Superior temporal gyrus (tissue), 1 donor: ENCODE measurements at regions not wholly inside any gene's neighbourhood (a gene's known extent, or its start where the extent isn't known, plus 50 kb on each side); places are given as distances from the start of the nearest gene placed in this dataset.

Experiments used
- DNase-seq: peaks from one replicate; pipeline ENCODE4 v3.0.0-alpha.2; 2016; ENCODE audit errors: extremely low spot score

DNA sequence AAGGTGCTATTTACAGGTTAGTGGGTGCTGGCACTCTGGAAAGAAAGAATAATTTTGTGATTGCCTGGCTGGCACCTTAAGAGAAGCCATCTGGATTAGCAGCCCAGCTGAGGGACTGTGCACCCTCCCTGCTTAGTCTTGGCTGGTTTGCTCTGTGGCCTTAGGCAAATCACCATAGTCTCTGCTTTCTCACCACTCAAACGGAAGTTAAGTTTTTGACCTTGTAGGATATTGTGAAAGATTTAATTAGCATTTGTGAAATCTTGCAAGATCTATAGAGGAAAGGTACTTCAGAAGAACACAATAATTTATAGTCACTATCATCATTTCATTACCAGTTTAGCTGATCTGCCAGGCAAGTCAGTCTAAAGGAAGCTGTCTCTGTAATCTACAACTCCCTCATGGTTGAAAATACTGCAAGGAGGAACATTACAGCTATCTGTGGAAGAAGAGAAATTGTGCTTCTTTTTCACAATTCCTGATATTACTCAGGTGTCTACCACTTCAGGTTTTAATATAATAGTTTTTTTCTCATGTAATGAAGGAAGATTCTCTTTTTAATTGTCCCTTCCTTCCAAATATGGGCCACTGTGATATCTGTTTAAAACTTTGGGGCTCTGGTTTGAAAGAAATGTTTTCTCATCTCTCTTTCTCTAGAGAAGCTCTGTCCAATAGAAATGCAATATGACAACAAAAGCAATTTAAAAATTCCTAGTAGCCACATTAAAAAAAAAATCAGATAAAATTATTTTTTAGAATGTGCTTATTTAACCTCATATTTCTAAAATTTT, 219.6 kb downstream of the PTEN start:
- DNase-seq = no peak

DNA sequence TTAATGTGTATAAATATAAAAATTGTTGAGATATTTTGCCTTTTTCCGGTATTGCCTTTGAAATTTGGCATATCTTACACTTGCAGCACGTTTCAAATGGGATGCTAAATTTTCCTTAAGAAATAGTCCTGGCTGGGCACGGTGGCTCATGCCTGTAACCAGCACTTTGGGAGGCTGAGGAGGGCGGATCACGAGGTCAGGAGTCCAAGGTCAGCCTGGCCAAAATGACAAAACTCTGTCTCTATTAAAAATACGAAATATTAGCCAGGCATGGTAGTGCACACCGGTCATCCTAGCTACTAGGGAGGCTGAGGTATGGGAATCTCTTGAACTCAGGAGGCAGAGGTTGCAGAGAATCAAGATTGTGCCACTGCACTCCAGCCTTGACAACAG, 220.2 kb downstream of the PTEN start:
- DNase-seq = no peak

DNA sequence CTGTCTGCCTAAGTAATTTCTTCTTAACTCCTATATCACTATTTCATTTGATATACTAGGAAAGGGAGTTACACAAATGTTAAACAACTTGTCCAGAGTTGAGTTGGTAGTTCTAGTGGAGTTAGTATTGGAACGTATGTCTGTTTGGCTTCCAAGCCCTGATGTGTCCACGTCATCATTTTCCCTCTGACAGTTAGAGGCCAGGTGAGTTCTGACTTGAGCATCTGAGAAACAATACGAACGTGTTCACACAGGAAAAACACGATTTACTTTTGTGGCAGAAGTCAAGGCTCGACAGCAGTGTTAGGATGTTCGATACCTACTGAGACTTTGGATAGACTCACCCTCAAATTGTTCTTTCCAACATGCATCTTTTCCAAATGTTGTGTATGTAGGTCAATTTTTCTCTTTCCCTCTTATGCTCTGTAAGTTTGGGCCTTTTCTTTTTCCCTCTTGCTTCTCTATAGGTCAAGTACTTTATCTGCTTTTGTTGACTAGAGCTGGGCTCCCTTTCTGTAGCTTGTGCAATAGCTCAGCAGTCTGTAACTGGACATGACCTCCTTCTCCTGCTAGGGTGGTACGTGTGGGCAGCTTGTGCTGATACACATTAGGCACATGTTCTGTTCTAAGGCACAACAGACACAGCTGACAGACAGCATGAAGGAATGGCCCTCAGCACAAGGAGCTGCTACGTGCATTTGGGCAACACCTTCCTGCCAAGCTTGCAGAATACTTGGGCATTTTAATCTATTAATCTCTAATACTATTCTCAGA, 222.9 kb downstream of the PTEN start:
- no peak for DNase-seq

DNA sequence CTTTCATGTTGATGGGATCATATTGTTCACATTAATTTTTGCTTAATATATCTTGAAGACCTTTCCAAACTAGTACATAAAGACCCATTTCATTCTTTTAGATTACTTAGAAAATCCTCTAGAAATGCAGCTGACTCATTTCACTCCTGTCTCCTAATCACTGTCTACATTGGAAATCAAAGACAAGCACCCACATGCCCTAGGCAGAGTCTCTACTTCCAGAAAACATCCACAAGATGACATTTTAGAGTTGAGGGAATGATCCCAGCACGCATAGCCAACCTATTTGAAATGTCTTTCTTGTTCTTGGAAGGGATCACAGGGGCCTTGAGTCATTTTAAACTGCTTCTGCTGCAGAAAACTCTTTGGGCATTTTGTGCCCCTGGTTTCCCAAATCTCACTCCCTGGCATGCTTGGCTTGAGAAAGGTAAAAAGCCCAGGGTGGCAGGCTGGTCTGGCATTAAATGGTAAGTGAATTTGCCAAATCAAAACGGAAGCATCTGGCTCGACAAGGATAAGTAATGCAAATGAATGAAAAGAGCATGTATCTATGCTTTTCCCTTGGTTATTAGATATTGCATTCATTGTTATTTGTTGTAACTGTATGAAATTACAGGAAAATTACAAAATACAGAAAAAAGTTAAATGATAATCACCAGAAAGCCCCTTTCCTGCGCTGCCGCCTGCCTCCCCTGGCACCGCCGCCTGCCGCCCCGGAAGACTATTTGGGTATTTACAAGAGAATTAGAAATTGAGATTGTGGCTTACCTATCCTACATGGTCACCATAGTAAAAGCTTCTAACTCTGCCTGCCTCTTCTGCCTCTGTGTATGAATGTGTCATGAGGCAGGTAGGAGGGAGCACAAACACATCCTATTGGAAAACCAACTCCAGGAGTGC, 225.3 kb downstream of the PTEN start:
- DNase-seq = no peak

DNA sequence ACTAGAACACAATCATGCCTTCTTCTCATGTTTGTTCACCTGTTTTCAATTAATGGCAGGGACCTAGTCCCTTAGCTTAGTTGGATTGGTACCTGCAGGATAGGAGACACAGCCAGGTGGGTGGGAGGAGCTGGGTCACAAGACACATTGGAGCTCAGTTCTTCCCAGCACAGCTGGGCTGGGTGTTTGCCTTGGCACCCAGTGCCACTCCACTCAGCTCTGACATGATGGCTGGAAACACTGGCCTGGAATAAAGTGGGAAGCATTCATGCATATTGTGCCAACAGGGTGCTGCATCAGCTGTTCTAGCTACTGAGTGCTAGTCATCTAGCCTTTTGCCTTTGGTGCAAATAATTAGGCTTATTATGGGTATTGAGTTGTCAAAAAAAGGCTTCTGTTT, 226.1 kb downstream of the PTEN start:
- no peak for DNase-seq

DNA sequence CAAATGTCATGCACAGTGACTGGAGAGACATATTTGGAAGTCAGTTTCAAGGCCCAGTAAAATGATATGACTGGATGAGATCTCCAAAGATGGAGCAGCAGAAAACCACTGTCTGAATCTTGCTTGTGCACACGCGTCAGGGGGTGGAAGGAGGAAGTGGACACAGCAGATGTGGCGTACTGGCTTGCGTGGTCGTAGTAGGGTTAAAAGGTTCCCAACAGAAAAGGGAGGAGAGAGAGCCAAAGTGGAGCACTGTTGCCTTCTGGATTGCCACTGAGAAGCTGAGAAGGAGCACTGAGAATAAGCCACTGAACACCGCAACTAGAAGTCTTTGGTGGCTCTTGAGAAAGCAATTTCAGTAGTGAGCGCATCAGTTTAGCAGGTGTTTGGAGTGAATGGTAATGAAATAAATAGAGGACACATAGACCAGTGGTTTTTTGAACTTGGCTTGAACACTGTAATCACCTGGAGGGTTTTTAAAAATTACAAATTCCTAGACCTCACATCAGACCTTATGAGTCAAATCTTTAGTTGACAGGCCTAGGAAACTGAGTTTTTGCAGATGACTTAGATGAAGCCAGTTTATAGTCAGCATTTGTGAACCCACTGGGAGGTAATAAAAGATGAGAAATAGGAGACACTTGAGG, 227.3 kb downstream of the PTEN start:
- DNase-seq = no peak

DNA sequence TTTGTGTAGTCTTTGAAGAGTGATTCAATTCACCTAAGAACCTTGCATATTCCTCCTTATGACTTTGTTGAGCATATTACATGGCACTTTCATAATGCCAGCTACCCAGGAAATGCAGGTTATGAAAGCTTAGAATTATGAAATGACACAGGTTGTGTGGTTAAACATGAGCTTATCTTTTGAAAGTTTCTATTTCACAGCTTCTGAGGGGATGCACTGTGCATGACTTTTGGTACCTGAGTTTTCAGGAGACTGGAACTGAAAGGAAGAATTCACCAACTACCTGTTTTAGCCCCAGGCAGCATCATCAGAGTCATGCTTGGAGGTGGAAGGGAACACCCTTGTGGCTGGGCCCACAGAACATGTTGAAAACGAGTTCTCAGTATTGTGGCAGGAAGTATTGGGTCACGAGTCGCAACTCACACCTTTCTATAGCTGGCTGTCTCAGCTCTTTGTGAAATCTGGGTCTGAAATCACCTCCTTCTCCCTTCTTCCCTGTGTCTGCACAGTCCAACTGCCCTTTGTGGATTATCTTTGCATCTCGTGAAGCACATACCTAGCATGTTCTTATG, 228.2 kb downstream of the PTEN start:
- no peak for DNase-seq

DNA sequence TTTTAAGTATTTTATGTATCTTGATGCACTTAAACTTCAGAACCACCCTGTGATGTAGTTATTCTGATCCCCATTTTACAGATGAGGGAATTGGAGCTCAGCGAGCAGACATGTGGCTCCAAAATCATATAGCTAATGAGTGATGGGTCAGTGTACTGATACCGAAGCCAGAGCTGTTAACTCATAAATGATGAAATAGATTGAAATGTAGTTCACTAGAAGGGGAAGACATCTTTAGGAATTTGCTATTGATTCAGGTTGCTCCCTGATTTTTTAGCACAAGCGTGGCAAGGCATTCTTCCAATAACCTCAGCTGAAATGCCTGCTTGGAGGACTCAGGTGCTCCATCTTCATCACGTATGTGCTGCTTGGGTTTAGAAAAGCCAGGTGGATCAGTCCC, 228.8 kb downstream of the PTEN start:
- DNase-seq = no peak

DNA sequence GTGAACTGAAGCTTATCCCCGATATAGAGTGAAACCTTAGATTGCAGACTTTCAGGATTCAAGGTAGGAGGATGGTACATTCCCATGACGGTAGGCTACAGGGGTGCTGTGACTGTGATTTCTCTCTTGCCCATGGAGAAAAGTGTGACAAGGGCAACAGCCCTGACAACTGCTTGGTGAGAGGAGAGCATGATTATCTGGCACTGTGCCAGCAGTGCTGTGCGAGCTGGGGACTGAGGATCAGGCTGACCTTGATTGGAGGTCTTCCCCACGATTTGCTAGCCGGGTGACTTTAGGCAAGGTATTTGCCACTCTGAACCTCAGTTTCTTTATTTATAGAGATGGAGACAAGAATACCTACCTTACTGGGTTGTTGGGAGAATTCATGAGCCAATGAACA, 229.5 kb downstream of the PTEN start:
- peak; percentile 20 for DNase-seq

DNA sequence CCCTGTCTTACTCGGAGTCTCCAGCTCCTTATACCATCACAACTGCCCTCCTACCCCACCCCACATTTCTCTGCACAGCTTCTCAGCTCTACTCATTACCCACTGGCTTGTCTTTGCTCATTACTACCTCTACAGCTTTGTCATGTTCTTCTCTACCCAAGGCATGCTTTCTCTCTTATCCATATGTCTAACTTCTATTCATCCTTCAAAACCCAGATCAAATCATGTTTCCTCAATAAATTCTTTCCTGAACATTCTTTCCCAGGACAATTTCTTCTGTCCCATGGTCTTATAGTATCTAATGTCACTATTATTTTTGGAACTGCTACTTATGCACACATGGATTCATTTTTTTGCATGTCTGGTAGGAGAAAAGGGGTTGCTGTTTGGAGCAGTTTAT, 231.4 kb downstream of the PTEN start:
- DNase-seq = no peak

DNA sequence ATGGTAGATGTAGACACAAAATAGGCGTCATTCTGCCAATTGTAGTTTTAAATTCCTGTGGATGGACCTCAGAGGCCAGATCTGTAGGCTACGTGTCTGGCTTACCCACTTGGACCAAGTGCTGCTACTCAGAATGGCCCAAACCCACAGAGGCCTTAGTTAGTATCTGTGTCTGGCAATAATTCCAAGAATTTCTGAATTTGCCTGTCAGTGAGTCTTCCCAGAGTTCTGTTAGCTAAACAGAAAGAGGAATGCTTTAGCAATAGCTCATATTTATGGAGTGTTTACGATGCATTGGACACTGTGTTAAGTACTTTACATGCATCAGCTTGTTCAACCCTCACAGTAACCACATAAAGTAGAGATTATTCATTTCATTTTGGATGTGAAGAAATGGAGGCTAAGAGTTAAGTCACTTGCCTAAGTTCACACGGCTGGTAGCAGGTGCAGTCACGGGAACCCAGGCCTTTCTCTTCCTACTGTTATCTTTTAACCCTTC, 231.8 kb downstream of the PTEN start:
- no peak for DNase-seq

DNA sequence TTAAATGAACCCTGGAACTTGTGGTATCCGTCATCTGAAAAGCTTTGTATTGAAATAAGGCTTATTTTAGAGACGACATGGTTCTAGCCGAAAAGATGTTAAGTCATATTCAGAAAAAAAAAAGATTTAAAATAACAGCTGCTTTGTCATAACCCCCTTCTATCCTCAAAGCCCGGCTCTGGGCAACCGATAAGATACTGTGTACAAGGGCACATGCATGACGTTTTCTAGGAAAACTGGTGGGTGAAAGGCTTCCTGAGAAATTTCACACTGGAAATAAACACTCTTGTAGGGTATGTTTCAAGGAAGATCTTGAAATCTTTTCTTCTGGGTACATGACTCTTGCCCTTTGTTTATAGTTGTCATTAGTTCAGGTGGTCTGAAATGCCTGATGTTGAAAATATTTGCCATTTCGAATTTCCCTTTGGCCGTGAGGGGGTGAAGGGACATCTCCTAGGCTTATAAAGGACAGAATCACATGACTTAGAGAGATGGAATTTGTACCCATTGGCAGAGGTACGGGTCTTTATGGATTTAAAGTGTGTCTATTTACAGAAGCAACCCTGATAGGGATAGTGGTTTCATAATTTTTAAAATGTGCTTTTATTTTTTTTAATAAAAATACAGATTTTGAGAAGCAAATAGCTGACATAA, 232.5 kb downstream of the PTEN start:
- DNase-seq = no peak

DNA sequence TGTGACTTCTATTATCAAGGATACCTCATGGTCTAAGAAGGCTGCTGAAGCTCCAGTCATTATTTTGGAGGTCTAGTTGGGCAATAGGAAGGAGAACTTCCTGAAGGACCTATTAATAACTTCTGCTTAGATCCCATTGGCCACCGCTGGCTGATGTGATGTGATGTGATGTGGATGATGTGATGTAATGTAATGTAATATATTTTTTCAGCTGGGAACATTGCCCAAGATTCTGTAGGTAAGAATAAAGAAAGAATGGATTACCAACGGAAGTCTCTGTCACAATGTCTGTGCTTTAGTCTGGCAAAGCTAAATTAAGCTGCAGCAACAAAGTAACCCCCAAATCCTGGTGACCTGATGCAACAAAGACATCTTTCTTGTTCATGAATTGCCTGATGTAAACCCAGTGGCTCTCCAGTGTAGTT, 233.7 kb downstream of the PTEN start:
- no peak for DNase-seq

DNA sequence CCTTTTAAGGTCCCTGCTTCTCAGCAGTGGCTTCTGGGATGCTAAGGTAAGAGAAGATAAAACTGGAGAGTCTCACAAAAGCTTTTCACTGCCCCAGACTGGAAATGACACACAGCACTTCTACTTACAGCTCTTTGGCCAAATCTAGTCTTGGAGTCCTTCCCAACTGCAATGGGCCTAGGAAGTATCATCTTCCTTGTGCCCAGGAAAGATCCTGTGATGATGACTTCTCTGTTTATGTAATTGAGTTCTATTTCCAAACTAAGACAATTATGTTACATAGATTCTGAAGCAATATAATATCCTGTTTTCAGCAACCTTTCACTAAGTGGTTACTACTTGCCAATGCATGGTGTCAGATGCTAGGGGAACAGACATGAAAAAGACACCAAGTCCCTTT, 234.1 kb downstream of the PTEN start:
- no peak for DNase-seq

DNA sequence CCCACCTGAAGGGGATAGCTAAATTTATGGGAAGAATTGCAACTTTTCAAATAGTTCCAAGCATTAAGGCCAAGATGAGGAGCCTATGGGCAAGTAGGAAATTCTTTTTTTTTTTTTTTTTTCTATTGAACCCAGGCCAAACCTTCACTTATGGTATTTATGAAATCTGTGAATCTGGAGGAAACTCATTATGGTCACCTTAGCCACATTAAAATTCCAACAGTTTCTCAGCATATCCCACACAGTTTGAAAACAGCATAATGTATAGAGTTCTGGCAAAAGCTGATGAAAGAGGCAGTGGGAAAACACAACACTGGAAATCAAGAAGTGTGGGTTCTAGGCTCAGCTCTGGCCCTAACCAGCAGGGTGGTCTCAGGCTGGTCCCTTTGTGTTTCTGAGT, 236.9 kb downstream of the PTEN start:
- no peak for DNase-seq

DNA sequence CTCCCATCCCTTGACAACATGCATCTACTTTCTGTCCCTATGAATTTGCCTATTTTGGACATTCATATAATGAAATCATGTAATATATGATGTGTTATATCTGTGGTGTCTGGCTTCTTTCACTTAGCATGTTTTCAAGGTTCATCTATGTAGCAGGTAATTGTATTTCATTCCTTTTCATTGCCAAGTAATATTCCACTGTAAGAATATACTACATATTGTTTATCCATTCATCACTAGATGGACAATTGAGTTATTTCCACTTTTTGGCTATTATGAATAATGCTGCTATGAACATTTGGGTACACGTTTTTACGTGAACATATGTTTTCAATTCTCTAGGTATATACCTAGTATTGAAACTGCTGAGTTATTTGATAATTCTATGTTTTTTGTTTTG, 238.2 kb downstream of the PTEN start:
- no peak for DNase-seq

DNA sequence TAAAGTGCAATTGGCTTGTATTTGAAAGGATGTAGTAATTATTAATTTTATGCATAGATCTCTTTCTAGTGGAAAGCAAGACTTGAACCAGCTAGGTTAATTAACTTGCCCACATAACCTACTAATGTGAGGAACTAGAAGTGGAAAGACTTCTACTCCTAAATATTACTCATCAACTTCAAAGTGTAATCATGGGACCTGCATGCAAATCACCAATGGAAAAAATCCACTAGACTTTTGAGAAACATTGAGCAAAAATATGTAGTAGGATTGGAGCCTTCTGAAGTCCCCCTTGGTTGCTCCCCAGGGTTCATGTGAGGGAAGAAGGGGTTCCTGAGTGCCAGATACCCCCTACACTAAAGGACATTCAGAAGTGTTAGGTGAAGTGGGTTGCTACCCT, 240.2 kb downstream of the PTEN start:
- DNase-seq = no peak

DNA sequence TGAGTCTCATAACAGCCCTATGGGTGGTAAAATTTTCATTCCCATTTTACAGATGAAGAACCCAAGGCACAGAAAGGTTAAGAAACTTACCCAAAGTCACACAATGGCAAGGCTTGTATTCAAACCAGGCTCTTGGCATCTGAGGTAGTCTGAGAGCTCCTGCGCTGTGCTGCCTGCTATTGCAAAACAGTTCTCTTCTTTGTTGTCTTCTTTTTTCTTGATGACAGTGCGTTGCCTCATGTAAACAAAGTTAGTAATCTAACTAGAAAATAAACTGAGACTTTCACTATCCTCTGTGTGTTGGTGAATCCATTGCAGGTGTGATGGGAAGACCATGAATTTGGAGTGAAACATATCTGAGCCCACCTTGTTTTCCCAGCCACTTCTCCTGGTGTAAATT, 240.8 kb downstream of the PTEN start:
- no peak for DNase-seq

DNA sequence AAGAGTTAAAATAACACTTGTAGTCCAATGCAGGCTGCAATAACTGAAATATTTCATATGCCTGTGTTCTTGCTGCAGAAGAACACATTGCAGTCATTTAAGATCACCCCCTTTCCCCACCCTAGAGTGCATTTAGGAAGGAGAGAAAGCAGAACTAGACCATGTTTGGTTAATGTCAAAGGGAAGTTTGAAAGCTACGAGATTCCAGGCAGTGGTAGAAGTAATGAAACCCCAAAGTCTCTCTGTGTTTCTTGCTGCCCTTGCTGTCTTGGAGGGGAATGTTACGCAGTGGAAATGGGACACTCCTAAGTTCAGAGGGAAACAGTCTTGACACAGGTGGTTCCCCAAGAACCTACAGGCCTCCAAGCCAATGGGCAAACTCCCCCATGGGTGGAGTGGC, 242.9 kb downstream of the PTEN start:
- no peak for DNase-seq

DNA sequence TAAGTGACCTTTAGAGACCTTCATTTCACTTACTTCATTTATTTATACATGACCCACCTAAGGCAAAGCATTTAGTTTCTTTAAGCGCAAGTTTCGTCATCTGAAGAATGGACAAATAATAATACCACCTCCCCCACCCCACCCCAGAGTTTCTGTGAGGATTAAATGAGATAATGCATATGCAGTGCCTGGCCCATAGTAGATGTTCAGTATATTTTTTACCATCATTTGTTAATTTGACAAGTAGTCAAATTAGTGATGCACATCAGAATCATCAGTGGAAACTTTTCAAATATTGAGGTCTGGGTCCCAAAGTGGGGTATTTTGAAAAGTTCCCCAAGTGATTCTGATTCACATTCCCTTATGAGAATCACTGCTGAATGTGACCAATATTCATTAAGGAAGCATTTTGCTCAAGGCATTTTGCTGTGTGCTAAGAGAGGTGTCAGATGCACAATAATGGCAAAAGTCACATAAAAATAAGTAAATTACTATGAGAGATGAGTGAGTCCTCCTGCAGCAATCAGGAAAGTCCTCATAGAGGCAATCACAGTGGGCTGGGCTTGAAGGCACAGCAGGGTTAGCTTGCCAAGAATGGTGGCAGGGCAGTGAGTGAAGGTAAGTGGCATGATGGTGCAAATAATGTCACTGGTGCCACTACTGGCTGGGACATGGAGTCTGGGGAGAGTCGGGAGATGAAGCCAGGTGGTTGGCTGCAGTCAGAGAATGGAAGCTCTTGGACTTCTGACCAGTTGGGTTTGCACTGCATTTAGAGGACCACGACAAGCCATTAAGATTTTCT, 244.1 kb downstream of the PTEN start:
- no peak for DNase-seq
